ENCODE measurements at regions not wholly inside any gene's neighbourhood (a gene's known extent, or its start where the extent isn't known, plus 50 kb on each side); places are given as distances from the start of the nearest gene placed in this dataset.
A peak's percentile ranks its signal among the peaks of the same experiment; 100 is the strongest.

GRCh38 chr6:80642452-80642851, 536.0 kb downstream of the BCKDHB start:
- H3K4me1 ChIP-seq = no peaks in the 10 kb centered on the region
- no peak for DNase-seq
- TF ChIP-seq CTCF (IDR thresholded peaks at IDR 0.05) = no peak

GRCh38 chr6:80641591-80641990, 535.1 kb downstream of the BCKDHB start:
- no peak for TF ChIP-seq CTCF (IDR thresholded peaks at IDR 0.05)
- no peak overlapping the region for H3K4me3 ChIP-seq
- no peaks in the 10 kb centered on the region for H3K4me1 ChIP-seq
- no peak overlapping the region for H3K27ac ChIP-seq
- intact Hi-C loops (cut with DNase I) = no loop called here
- H3K36me3 ChIP-seq = no peaks in the 10 kb centered on the region
- no peaks in the 10 kb centered on the region for H3K9me3 ChIP-seq
- H3K9ac ChIP-seq (ENCODE audit: low read depth in 2 of 2, low read length in 2 of 2) = no peak overlapping the region
- DNase-seq = no peak
- H3K27me3 ChIP-seq = no peaks in the 10 kb centered on the region

More at GRCh38 chr6:80642452-80642851, 536.0 kb downstream of the BCKDHB start:
- no peaks in the 10 kb centered on the region for H3K36me3 ChIP-seq
- H3K4me3 ChIP-seq = no peak overlapping the region
- no peaks in the 10 kb centered on the region for H3K9me3 ChIP-seq
- no peak overlapping the region for H3K27ac ChIP-seq
- H3K9ac ChIP-seq (ENCODE audit: low read depth in 2 of 2, low read length in 2 of 2) = no peak overlapping the region
- intact Hi-C loops (cut with DNase I) = no loop called here
- H3K27me3 ChIP-seq = no peaks in the 10 kb centered on the region

- H3K27me3 ChIP-seq = no peaks in the 10 kb centered on the region
- no peaks in the 10 kb centered on the region for H3K9me3 ChIP-seq
- no peak for TF ChIP-seq CTCF (IDR thresholded peaks at IDR 0.05)
- no peak overlapping the region for H3K27ac ChIP-seq
- no peaks in the 10 kb centered on the region for H3K36me3 ChIP-seq
- DNase-seq = no peak
- H3K4me1 ChIP-seq = no peaks in the 10 kb centered on the region
- H3K9ac ChIP-seq (ENCODE audit: low read depth in 2 of 2, low read length in 2 of 2) = no peak overlapping the region
- no peak overlapping the region for H3K4me3 ChIP-seq
- intact Hi-C loops (cut with DNase I) = no loop called here
Measured at GRCh38 chr6:80640176-80640575, 533.7 kb downstream of the BCKDHB start.

GRCh38 chr6:80639181-80639629, 532.7 kb downstream of the BCKDHB start:
- Histone ChIP-seq H3K27ac (no peak overlapping the region), H3K4me1 (no peaks in the 10 kb centered on the region), H3K4me3 (no peak overlapping the region), H3K9me3 (no peaks in the 10 kb centered on the region), H3K36me3 (no peaks in the 10 kb centered on the region), H3K9ac (ENCODE audit: low read depth in 2 of 2, low read length in 2 of 2) (no peak overlapping the region), H3K27me3 (no peaks in the 10 kb centered on the region)
- intact Hi-C loops (cut with DNase I) = no loop called here
- DNase-seq = no peak
- TF ChIP-seq CTCF (IDR thresholded peaks at IDR 0.05) = no peak

GRCh38 chr6:80638213-80639055, 532.0 kb downstream of the BCKDHB start:
- Histone ChIP-seq H3K27me3 (no peaks in the 10 kb centered on the region), H3K4me1 (no peaks in the 10 kb centered on the region), H3K9ac (ENCODE audit: low read depth in 2 of 2, low read length in 2 of 2) (no peak overlapping the region), H3K4me3 (no peak overlapping the region), H3K9me3 (no peaks in the 10 kb centered on the region), H3K27ac (no peak overlapping the region), H3K36me3 (no peaks in the 10 kb centered on the region)
- intact Hi-C loops (cut with DNase I) = no loop called here
- TF ChIP-seq CTCF (IDR thresholded peaks at IDR 0.05) = no peak
- peak; percentile 36 for DNase-seq
